IPS-NIHi11 (cell line): ENCODE measurements at regions not wholly inside any gene's neighbourhood (a gene's known extent, or its start where the extent isn't known, plus 50 kb on each side); places are given as distances from the start of the nearest gene placed in this dataset.
A peak's percentile ranks its signal among the peaks of the same experiment; 100 is the strongest.
"Not testable (repeated sequence)": the region's sequence is repeated elsewhere in the genome, so short reads cannot be mapped to it uniquely, and the experiment has no call there.

Source experiments
- DNase-seq: peaks from one replicate; pipeline ENCODE4 v3.0.0; 2012; ENCODE audit warnings: mixed read lengths, low spot score

GRCh38 chr14:71165121-71166031, 258.1 kb downstream of the PCNX1 start:
- no peak for DNase-seq

GRCh38 chr14:71166180-71166837, 259.1 kb downstream of the PCNX1 start:
- DNase-seq = peak; percentile 77

GRCh38 chr14:71167325-71167950, 260.2 kb downstream of the PCNX1 start:
- not testable (repeated sequence) for DNase-seq

DNA sequence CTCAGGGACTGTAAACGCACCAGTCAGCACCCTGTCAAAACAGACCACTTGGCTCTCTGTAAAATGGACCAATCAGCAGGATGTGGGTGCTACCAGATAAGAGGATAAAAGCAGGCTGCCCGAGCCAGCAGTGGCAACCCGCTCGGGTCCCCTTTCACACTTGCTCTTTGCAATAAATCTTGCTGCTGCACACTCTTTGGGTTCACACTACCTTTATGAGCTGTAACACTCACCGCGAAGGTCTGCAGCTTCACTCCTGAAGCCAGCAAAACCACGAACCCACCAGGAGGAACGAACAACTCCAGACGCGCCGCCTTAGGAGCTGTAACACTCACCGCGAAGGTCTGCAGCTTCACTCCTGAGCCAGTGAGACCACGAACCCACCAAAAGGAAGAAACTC, 260.9 kb downstream of the PCNX1 start:
- DNase-seq = not testable (repeated sequence)

GRCh38 chr14:71168564-71169427, 261.5 kb downstream of the PCNX1 start:
- DNase-seq = peak; percentile 37

DNA sequence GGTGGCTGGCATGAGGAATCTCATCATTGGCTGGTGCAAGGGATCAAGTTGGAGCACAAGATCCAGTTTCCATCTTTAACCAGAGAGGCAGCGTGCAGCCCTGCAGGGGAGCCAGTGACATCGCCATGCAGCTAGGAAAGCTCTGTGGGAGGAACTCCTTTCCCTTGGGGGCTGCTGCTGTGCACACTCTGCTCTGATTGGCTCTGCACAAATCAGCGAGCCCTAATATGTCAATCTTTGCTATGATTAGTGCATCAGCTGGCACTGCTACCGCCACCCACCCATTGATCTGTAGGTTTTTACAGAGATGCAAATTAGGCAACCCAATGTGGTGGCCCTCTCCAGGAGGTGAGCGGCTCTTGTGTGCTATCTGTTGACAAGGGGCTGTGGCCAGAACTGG, 262.6 kb downstream of the PCNX1 start:
- no peak for DNase-seq

GRCh38 chr14:71175491-71175890, 268.2 kb downstream of the PCNX1 start:
- DNase-seq = no peak

- DNase-seq = no peak
These were observed 271.8 kb downstream of the PCNX1 start for GRCh38 chr14:71179066-71179465.

- no peak for DNase-seq
These were observed 273.1 kb downstream of the PCNX1 start for GRCh38 chr14:71180397-71180796.

- DNase-seq = no peak
These were observed 274.1 kb downstream of the PCNX1 start for GRCh38 chr14:71181215-71182003.

- DNase-seq = no peak
These were observed 276.8 kb downstream of the PCNX1 start for GRCh38 chr14:71183876-71184689.

GRCh38 chr14:71185637-71186036, 278.4 kb downstream of the PCNX1 start:
- DNase-seq = no peak

GRCh38 chr14:71187633-71188356, 280.5 kb downstream of the PCNX1 start:
- DNase-seq = no peak

GRCh38 chr14:71190770-71191374, 283.6 kb downstream of the PCNX1 start:
- DNase-seq = no peak

- DNase-seq = no peak
These were observed 286.4 kb downstream of the PCNX1 start for GRCh38 chr14:71193663-71194062.

GRCh38 chr14:71194251-71194650, 287.0 kb downstream of the PCNX1 start:
- no peak for DNase-seq

GRCh38 chr14:71196921-71197320, 289.7 kb downstream of the PCNX1 start:
- no peak for DNase-seq

DNA sequence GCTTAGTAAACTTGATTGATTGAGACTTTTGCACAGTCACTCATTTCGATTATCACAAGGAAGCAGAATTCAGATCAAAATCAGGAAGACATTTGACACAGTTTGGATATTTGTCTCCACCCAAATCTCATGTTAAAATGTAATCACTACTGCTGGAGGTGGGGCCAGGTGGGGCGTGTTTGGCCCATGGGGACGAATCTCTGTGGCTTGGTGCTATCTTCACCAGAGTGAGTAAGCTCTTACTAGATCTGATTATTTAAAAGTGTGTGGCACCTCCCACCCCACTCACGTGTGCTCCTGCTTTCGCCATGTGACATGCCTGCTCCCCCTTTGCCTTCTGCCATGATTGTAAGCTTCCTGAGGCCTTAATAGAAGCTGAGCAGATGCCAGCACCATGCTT, 291.4 kb downstream of the PCNX1 start:
- no peak for DNase-seq

DNA sequence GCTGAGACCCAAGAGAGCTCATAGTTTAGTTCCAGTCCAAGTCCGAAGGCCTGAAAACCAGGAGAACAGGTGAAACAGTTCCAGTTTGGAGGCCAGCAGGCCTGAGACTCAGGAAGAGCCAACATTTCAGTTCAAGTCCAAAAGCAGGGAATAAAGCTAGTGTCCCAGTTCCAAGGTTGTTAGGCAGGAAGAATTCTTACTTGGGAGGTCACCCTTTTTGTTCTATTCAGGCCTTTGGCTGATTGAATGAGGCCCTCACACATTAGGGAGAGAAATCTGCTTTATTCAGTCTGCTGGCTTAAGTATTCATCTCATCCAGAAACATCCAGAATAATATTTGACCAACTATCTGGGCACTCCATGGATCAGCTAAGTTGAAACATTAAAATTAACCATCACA, 294.6 kb downstream of the PCNX1 start:
- DNase-seq = no peak
